ENCODE measurements at regions not wholly inside any gene's neighbourhood (a gene's known extent, or its start where the extent isn't known, plus 50 kb on each side); places are given as distances from the start of the nearest gene placed in this dataset.

DNA sequence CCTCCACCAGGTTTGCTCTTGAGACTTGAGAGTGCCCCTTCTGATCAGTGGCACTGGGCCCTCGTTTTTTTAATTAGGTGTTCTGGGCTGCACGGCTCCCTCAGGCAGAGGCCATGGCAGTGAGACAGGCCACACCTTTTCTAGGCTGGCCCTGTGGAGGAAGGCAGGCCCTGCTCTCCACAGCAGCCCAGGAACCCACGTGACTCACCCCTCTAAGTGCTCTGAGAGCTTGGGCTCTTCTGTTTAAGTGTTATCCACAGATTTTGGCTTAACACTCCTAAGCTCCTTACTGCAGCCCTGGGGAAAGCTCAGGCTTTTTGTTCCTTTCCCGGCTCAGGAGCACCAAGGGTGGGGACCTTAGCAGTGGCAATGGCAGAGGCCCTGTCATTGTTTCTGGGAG, 463.2 kb upstream of the GBE1 start:
- H3K4me1 ChIP-seq: no peaks in the 10 kb centered on the region
- H3K27me3 ChIP-seq: no peaks in the 10 kb centered on the region
- ATAC-seq (no peak), DNase-seq (no peak)
- no peak for TF ChIP-seq POLR2A (IDR thresholded peaks at IDR 0.05)
- TF ChIP-seq, protein P1, sequence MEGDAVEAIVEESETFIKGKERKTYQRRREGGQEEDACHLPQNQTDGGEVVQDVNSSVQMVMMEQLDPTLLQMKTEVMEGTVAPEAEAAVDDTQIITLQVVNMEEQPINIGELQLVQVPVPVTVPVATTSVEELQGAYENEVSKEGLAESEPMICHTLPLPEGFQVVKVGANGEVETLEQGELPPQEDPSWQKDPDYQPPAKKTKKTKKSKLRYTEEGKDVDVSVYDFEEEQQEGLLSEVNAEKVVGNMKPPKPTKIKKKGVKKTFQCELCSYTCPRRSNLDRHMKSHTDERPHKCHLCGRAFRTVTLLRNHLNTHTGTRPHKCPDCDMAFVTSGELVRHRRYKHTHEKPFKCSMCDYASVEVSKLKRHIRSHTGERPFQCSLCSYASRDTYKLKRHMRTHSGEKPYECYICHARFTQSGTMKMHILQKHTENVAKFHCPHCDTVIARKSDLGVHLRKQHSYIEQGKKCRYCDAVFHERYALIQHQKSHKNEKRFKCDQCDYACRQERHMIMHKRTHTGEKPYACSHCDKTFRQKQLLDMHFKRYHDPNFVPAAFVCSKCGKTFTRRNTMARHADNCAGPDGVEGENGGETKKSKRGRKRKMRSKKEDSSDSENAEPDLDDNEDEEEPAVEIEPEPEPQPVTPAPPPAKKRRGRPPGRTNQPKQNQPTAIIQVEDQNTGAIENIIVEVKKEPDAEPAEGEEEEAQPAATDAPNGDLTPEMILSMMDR (IDR thresholded peaks at IDR 0.05 in 4 of 5, conservative IDR thresholded peaks at IDR 0.05 in 1 of 5): no peak
- no peak overlapping the region for H3K4me3 ChIP-seq
- no peak overlapping the region for H3K27ac ChIP-seq
- no peaks in the 10 kb centered on the region for H3K36me3 ChIP-seq
- intact Hi-C loops (cut with DNase I; ENCODE audit: low total_unique reads): no loop called here
- in situ Hi-C loops (cut with MboI; ENCODE audit: low sequenced_read_pairs in 4 of 4): no loop called here
- H3K9me3 ChIP-seq: no peaks in the 10 kb centered on the region

DNA sequence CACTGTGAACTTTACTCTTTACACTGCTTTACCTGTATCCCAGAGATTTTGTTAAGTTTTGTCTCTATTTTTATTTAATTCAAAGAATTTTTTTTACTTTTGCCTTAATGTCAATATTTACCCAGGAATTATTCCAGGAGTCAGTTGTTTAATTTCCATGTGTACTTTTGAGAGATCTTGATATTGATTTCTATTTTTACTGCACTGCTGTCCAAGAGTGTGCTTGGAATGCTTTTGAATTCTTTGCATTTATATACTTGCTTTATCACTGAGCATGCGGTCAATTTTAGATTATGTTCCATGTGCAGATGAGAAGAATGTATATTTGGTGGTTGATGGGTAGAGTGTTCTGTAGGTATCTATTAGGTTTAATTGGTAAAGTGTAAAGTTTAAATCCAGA, 461.0 kb upstream of the GBE1 start:
- H3K9me3 ChIP-seq: no peaks in the 10 kb centered on the region
- no peaks in the 10 kb centered on the region for H3K36me3 ChIP-seq
- no peaks in the 10 kb centered on the region for H3K27me3 ChIP-seq
- intact Hi-C loops (cut with DNase I; ENCODE audit: low total_unique reads): no loop called here
- in situ Hi-C loops (cut with MboI; ENCODE audit: low sequenced_read_pairs in 4 of 4): no loop called here
- ATAC-seq: no peak
- no peak for DNase-seq
- H3K27ac ChIP-seq: no peak overlapping the region
- TF ChIP-seq, protein P1 (IDR thresholded peaks at IDR 0.05 in 4 of 5, conservative IDR thresholded peaks at IDR 0.05 in 1 of 5): no peak
- no peak for TF ChIP-seq POLR2A (IDR thresholded peaks at IDR 0.05)
- H3K4me1 ChIP-seq: no peaks in the 10 kb centered on the region
- H3K4me3 ChIP-seq: no peak overlapping the region

DNA sequence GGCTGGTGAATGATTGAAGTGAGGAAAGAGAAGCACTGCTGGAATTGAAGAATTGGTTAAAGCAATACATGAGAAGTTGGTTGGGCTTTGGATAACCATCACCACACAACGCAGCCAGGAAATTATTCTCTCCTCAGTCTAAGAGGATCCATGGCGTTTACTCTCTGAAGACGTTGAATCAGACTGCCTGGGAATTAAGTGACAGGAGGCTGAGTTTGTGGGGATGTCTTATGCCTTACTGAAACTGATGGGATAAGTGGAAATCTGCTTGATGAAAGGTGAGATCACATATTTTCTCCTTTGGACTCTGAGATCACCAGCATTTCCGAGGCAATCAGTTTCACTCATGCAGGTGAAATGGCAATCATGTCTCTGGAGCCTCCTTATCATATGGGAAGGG, 456.1 kb upstream of the GBE1 start:
- Histone ChIP-seq H3K9me3 (no peaks in the 10 kb centered on the region), H3K36me3 (no peaks in the 10 kb centered on the region), H3K4me1 (no peaks in the 10 kb centered on the region), H3K27ac (no peak overlapping the region), H3K27me3 (no peaks in the 10 kb centered on the region), H3K4me3 (no peak overlapping the region)
- ATAC-seq: no peak
- DNase-seq: no peak
- intact Hi-C loops (cut with DNase I; ENCODE audit: low total_unique reads): no loop called here
- TF ChIP-seq, protein P1 (IDR thresholded peaks at IDR 0.05 in 4 of 5, conservative IDR thresholded peaks at IDR 0.05 in 1 of 5): no peak
- no peak for TF ChIP-seq POLR2A (IDR thresholded peaks at IDR 0.05)
- in situ Hi-C loops (cut with MboI; ENCODE audit: low sequenced_read_pairs in 4 of 4): no loop called here

DNA sequence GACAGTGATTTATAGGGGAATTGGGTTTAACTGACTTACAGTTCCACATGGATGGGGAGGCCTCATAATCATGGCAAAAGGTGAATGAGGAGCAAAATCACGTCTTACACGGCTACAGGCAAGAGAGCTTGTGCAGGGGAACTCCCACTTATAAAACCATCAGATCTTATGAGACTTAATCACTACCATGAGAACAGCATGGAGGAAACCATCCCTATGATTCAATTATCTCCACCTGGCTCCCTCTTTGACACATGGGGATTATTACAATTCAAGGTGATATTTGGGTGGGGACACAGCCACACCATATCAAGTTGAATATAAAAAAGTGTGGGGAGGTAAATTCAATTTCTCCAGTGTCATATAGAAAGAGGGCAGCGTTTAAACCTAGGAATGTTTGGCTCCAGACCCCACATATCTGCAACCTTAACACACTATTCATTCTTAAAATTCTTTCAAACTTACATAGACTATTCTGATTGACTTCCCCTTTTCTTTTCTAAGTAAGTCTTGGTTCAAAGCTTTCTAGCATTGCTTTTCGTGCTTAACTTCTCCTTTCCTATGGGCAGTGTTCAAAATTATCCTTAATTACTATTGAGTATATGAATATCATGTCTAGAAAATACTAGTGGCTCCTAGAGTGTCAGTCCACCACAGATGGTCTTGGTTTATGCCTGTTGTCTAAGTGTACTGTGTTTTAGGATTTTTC, 446.7 kb upstream of the GBE1 start:
- intact Hi-C loops (cut with DNase I; ENCODE audit: low total_unique reads): no loop called here
- Histone ChIP-seq H3K27ac (no peak overlapping the region), H3K4me3 (no peak overlapping the region), H3K27me3 (no peaks in the 10 kb centered on the region), H3K36me3 (no peaks in the 10 kb centered on the region), H3K9me3 (no peaks in the 10 kb centered on the region), H3K4me1 (no peaks in the 10 kb centered on the region)
- no peak for TF ChIP-seq POLR2A (IDR thresholded peaks at IDR 0.05)
- TF ChIP-seq, protein P1 (IDR thresholded peaks at IDR 0.05 in 4 of 5, conservative IDR thresholded peaks at IDR 0.05 in 1 of 5): no peak
- no peak for ATAC-seq
- in situ Hi-C loops (cut with MboI; ENCODE audit: low sequenced_read_pairs in 4 of 4): no loop called here
- DNase-seq: no peak

DNA sequence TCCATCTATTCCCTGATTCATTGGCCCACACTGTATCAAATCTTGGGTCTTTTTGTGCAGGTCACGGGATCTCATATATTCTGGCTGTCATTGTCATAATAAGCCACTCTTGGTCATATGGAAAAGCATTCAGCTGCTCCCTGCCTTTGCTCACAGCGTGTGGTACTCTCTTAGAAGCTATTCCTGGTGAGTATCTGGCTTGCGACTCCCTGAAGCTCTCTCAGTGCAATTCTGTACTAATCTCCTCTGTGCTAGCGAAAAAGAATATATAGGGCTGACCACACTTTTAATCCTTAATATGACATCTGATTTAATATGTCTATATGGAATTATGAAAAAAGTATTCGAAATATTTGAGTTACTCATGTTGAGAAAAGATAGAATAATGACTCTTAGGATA, 440.8 kb upstream of the GBE1 start:
- Histone ChIP-seq H3K4me3 (no peak overlapping the region), H3K27ac (no peak overlapping the region), H3K36me3 (no peaks in the 10 kb centered on the region), H3K27me3 (no peaks in the 10 kb centered on the region), H3K9me3 (no peaks in the 10 kb centered on the region), H3K4me1 (no peaks in the 10 kb centered on the region)
- in situ Hi-C loops (cut with MboI; ENCODE audit: low sequenced_read_pairs in 4 of 4): no loop called here
- DNase-seq (no peak), ATAC-seq (no peak)
- no peak for TF ChIP-seq POLR2A (IDR thresholded peaks at IDR 0.05)
- TF ChIP-seq, protein P1 (IDR thresholded peaks at IDR 0.05 in 4 of 5, conservative IDR thresholded peaks at IDR 0.05 in 1 of 5): no peak
- intact Hi-C loops (cut with DNase I; ENCODE audit: low total_unique reads): no loop called here
